ENCODE measurements at regions not wholly inside any gene's neighbourhood (a gene's known extent, or its start where the extent isn't known, plus 50 kb on each side); places are given as distances from the start of the nearest gene placed in this dataset.

DNA sequence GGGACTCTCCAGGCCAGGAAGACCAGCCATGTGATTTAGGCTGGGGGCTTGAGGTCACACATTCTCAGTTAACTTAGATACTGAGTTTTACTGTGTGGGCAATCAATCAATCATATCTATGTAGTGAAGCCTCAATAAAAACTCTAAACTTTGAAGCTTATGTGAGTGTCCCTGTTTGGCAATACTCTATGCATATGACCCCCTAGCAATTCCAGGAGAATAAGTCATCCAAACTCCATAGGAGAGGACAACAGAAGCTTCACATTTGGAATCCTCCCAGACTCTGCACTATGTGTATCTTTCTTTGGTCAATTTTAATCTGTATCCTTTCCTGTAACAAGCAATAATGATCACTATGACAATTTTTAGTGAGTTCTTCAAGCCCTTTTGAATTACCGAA, 216.8 kb upstream of the RGMB start:
- H3K36me3 ChIP-seq, result no peaks in the 10 kb centered on the region
- H3K4me1 ChIP-seq, result no peaks in the 10 kb centered on the region
- DNase-seq (ENCODE audit: extremely low spot score in 2 of 2), result no peak
- no peak overlapping the region for H3K27ac ChIP-seq
- intact Hi-C loops (cut with DNase I), result no loop called here
- no peak for TF ChIP-seq POLR2AphosphoS5 (IDR thresholded peaks at IDR 0.05; ENCODE audit: insufficient read depth in 1 of 2, low read depth in 1 of 2)
- TF ChIP-seq POLR2A (IDR thresholded peaks at IDR 0.05), result no peak
- TF ChIP-seq, protein P1, sequence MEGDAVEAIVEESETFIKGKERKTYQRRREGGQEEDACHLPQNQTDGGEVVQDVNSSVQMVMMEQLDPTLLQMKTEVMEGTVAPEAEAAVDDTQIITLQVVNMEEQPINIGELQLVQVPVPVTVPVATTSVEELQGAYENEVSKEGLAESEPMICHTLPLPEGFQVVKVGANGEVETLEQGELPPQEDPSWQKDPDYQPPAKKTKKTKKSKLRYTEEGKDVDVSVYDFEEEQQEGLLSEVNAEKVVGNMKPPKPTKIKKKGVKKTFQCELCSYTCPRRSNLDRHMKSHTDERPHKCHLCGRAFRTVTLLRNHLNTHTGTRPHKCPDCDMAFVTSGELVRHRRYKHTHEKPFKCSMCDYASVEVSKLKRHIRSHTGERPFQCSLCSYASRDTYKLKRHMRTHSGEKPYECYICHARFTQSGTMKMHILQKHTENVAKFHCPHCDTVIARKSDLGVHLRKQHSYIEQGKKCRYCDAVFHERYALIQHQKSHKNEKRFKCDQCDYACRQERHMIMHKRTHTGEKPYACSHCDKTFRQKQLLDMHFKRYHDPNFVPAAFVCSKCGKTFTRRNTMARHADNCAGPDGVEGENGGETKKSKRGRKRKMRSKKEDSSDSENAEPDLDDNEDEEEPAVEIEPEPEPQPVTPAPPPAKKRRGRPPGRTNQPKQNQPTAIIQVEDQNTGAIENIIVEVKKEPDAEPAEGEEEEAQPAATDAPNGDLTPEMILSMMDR (IDR thresholded peaks at IDR 0.05), result no peak
- H3K27me3 ChIP-seq, result no peaks in the 10 kb centered on the region
- H3K9me3 ChIP-seq, result no peaks in the 10 kb centered on the region
- H3K4me3 ChIP-seq, result no peak overlapping the region

DNA sequence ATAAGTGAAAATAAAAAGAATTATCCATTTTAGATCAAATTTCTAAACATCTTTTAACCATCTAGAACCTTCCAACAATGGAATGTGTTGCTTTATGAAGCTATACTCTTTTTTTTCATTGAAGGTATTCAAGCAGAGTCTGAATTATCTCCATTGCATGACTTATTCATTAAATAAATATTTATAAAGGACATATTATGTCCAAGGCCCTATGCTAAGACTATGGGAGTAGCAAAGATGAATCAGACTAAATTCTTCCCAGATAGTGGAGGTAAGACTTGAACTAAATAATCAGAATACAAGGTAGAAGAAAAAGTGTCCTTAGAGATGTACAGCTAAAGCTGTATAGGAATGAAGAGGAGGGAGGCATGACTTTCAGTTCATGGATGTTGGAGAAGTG, 215.5 kb upstream of the RGMB start:
- Histone ChIP-seq H3K9me3 (no peaks in the 10 kb centered on the region), H3K4me3 (no peak overlapping the region), H3K27me3 (no peaks in the 10 kb centered on the region), H3K4me1 (no peaks in the 10 kb centered on the region), H3K27ac (no peak overlapping the region), H3K36me3 (no peaks in the 10 kb centered on the region)
- intact Hi-C loops (cut with DNase I), result no loop called here
- DNase-seq (ENCODE audit: extremely low spot score in 2 of 2), result no peak
- TF ChIP-seq POLR2A (IDR thresholded peaks at IDR 0.05) (no peak), POLR2AphosphoS5 (IDR thresholded peaks at IDR 0.05; ENCODE audit: insufficient read depth in 1 of 2, low read depth in 1 of 2) (no peak)
- TF ChIP-seq, protein P1 (IDR thresholded peaks at IDR 0.05), result no peak

DNA sequence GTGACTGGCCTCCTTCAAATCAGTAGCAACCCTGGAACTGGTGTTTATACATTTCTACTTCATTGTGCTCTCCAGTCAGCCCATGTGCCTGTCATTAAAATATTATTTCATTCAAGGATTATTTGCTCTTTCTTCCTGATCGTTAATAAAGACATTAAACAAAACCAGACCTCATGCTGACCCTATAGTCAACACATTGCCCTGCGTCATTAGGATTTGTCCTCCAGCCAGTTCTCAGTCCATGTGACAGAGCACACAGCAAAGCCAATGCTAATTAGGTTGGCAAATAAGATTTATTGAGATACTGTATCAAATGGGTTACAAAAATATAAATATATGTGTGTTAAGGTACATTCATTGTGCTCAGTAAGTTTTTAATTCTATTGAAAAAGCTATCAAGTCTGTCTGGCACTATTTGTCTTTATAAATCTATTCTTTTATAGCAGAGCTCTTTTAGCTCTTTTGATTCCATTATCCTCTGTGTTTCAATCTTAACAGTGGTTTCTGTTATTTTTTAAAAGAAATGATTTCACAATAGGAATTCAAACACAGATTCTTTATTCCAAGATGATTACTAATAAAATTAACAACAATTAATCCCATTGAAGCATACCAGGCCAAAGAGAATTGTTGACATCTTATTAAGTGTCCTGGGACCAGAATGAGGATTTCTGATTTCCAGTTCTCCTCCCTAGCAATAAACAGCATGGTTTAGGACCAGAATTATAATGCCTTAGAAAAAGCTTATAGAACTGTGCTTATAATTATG, 209.4 kb upstream of the RGMB start:
- no peak overlapping the region for H3K4me3 ChIP-seq
- no peak overlapping the region for H3K27ac ChIP-seq
- no peak for TF ChIP-seq POLR2A (IDR thresholded peaks at IDR 0.05)
- TF ChIP-seq, protein P1 (IDR thresholded peaks at IDR 0.05), result no peak
- TF ChIP-seq POLR2AphosphoS5 (IDR thresholded peaks at IDR 0.05; ENCODE audit: insufficient read depth in 1 of 2, low read depth in 1 of 2), result no peak
- H3K9me3 ChIP-seq, result no peaks in the 10 kb centered on the region
- no peaks in the 10 kb centered on the region for H3K4me1 ChIP-seq
- no peaks in the 10 kb centered on the region for H3K36me3 ChIP-seq
- DNase-seq (ENCODE audit: extremely low spot score in 2 of 2), result no peak
- no peaks in the 10 kb centered on the region for H3K27me3 ChIP-seq
- intact Hi-C loops (cut with DNase I), result no loop called here

DNA sequence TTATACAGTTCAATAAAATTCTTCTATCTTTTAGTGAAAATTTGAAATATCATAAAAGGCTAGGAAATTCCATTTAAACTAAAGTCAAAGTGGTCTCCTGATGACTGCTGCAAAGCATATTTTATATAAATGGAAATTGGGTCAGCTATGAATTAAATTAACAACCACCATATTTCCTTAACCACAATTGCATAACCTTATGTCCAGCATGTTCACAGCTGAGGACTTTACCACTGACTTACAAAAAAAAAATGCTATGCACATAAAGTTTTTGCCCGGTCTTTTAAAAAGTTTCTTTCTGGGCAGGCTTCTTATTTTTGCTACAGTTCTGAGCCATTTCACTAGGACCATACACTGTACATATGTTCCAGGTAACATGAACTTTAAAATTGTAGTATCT, 208.6 kb upstream of the RGMB start:
- Histone ChIP-seq H3K27me3 (no peaks in the 10 kb centered on the region), H3K4me3 (no peak overlapping the region), H3K36me3 (no peaks in the 10 kb centered on the region), H3K9me3 (no peaks in the 10 kb centered on the region), H3K4me1 (no peaks in the 10 kb centered on the region), H3K27ac (no peak overlapping the region)
- TF ChIP-seq POLR2AphosphoS5 (IDR thresholded peaks at IDR 0.05; ENCODE audit: insufficient read depth in 1 of 2, low read depth in 1 of 2), result no peak
- TF ChIP-seq POLR2A (IDR thresholded peaks at IDR 0.05), result no peak
- intact Hi-C loops (cut with DNase I), result no loop called here
- no peak for DNase-seq (ENCODE audit: extremely low spot score in 2 of 2)

DNA sequence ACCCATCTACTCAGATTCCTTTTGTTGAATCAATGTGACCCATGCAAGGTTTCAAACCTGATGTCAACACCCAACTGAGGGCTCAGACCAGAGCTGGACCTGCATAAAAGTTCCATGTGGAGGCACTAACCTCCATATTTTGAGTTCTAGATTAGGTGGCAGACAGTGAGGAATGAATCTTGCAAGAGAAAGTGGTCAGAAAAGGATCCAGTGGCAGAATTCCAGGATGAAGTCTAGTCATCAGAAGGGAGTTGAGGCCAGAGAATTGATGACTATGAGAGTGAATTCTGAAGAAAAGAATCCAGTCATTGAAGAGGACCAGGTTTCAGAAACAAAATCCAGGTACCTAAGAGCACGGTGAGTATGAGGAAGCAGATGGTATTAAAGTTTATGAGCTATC, 205.1 kb upstream of the RGMB start:
- intact Hi-C loops (cut with DNase I), result no loop called here
- no peak for DNase-seq (ENCODE audit: extremely low spot score in 2 of 2)
- H3K27me3 ChIP-seq, result no peaks in the 10 kb centered on the region
- no peak overlapping the region for H3K27ac ChIP-seq
- TF ChIP-seq POLR2A (IDR thresholded peaks at IDR 0.05) (no peak), POLR2AphosphoS5 (IDR thresholded peaks at IDR 0.05; ENCODE audit: insufficient read depth in 1 of 2, low read depth in 1 of 2) (no peak)
- TF ChIP-seq, protein P1 (IDR thresholded peaks at IDR 0.05), result no peak
- H3K4me1 ChIP-seq, result no peaks in the 10 kb centered on the region
- no peaks in the 10 kb centered on the region for H3K36me3 ChIP-seq
- no peak overlapping the region for H3K4me3 ChIP-seq
- H3K9me3 ChIP-seq, result no peaks in the 10 kb centered on the region
